ENCODE measurements at regions not wholly inside any gene's neighbourhood (a gene's known extent, or its start where the extent isn't known, plus 50 kb on each side); places are given as distances from the start of the nearest gene placed in this dataset.

GRCh38 chr2:14354231-14354630 lies 278.3 kb upstream of the LRATD1 start:
- no peak for TF ChIP-seq POLR2A (IDR thresholded peaks at IDR 0.05)
- TF ChIP-seq CTCF (IDR thresholded peaks at IDR 0.05 in 4 of 5, conservative IDR thresholded peaks at IDR 0.05 in 1 of 5), result no peak

Measured in gastrocnemius medialis (tissue), 4 donors.